BE2C (cell line): ENCODE measurements at regions not wholly inside any gene's neighbourhood (a gene's known extent, or its start where the extent isn't known, plus 50 kb on each side); places are given as distances from the start of the nearest gene placed in this dataset.

Experiments used
- DNase-seq: peaks from one replicate; pipeline ENCODE4 v3.0.0-alpha.2; 2020
- H3K27me3 ChIP-seq: fragments of 250-450 bp; sonication (Bioruptor Pico); 2 replicates; pipeline ENCODE4 v1.5.1; 2020; ENCODE audit warnings: mild to moderate bottlenecking
- H3K36me3 ChIP-seq: fragments of 250-450 bp; sonication (Bioruptor Pico); 2 replicates; pipeline ENCODE4 v1.5.1; 2020; ENCODE audit warnings: mild to moderate bottlenecking
- H3K4me1 ChIP-seq: fragments of 250-450 bp; sonication (Bioruptor Pico); 2 replicates; pipeline ENCODE4 v1.5.1; 2020
- H3K4me3 ChIP-seq: 2 replicates; pipeline ENCODE4 v1.5.1; 2011; ENCODE audit warnings: low read depth, low read length
- H3K9me3 ChIP-seq: fragments of 250-450 bp; sonication (Bioruptor Pico); 2 replicates; pipeline ENCODE4 v1.5.1; 2020
- TF ChIP-seq, protein P1 (sequence below): IDR thresholded peaks from 2 replicates; pipeline ENCODE4 v1.5.1; 2012; ENCODE audit warnings: mild to moderate bottlenecking, low read depth, low read length

DNA sequence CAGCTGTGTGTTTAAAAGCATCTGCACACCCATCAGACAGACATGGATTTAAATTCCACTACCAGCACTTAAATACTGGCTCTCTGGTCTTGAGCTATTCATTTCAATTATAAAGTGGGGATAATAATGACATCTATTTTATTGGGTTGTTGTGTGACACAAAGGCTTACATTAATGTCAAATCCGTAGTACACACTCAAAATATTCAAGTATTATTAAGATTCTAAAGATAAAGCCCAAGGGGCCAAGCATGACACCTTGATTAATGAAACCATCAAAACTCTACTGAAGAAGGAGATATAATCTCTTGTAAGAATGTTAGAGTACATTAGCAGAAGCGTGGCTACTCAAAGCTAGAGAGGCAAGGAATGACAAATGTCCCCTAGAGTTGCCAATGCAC, 743.0 kb downstream of the KCTD16 start:
- Histone ChIP-seq H3K4me1 (no peaks in the 10 kb centered on the region), H3K36me3 (no peaks in the 10 kb centered on the region), H3K4me3 (no peak overlapping the region), H3K27me3 (no peaks in the 10 kb centered on the region), H3K9me3 (no peaks in the 10 kb centered on the region)
- TF ChIP-seq, protein P1, sequence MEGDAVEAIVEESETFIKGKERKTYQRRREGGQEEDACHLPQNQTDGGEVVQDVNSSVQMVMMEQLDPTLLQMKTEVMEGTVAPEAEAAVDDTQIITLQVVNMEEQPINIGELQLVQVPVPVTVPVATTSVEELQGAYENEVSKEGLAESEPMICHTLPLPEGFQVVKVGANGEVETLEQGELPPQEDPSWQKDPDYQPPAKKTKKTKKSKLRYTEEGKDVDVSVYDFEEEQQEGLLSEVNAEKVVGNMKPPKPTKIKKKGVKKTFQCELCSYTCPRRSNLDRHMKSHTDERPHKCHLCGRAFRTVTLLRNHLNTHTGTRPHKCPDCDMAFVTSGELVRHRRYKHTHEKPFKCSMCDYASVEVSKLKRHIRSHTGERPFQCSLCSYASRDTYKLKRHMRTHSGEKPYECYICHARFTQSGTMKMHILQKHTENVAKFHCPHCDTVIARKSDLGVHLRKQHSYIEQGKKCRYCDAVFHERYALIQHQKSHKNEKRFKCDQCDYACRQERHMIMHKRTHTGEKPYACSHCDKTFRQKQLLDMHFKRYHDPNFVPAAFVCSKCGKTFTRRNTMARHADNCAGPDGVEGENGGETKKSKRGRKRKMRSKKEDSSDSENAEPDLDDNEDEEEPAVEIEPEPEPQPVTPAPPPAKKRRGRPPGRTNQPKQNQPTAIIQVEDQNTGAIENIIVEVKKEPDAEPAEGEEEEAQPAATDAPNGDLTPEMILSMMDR = no peak
- DNase-seq = no peak

DNA sequence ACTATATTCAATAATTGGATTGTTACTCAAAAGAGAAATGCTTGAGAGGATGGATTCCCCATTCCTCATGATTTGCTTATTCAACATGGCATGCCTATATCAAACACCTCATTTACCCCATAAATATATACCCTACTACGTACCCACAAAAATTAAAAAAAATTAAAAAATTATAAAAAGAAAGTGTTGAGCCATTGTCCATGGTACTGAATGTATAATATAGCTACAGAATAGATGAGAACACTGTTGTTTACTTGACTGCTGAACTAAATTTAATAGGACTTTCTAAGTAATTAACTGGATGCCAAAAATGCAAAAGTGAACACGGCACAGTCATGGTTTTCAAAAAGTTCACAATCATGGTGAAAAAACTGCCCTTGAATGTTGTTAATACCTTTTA, 725.8 kb downstream of the KCTD16 start:
- no peaks in the 10 kb centered on the region for H3K4me1 ChIP-seq
- no peaks in the 10 kb centered on the region for H3K27me3 ChIP-seq
- no peaks in the 10 kb centered on the region for H3K36me3 ChIP-seq
- H3K9me3 ChIP-seq = no peaks in the 10 kb centered on the region; the same call in none of the 2 replicates
- no peak overlapping the region for H3K4me3 ChIP-seq
- TF ChIP-seq, protein P1 = no peak
- DNase-seq = no peak

DNA sequence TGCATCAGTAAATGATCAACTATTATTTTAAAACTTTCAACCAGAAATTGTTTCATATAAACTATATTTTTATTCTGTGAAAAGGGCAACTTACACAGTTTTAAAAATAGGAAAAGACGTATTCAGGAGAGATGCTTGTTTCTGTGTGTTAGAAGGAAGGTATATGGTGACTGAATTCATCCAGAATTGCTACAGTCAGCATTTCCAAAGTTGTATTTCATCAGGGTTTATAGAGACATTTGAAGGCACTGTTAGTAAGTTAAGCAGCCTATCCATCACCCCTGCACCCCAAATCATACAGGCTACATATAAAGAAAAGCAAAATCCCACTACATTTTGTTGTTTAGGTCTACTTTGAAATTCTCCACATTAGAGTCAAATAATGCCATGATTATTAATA, 716.0 kb downstream of the KCTD16 start:
- H3K27me3 ChIP-seq = no peaks in the 10 kb centered on the region
- no peaks in the 10 kb centered on the region for H3K4me1 ChIP-seq
- H3K9me3 ChIP-seq = no peaks in the 10 kb centered on the region
- TF ChIP-seq, protein P1 = no peak
- H3K36me3 ChIP-seq = no peaks in the 10 kb centered on the region
- DNase-seq = no peak
- H3K4me3 ChIP-seq = no peak overlapping the region

DNA sequence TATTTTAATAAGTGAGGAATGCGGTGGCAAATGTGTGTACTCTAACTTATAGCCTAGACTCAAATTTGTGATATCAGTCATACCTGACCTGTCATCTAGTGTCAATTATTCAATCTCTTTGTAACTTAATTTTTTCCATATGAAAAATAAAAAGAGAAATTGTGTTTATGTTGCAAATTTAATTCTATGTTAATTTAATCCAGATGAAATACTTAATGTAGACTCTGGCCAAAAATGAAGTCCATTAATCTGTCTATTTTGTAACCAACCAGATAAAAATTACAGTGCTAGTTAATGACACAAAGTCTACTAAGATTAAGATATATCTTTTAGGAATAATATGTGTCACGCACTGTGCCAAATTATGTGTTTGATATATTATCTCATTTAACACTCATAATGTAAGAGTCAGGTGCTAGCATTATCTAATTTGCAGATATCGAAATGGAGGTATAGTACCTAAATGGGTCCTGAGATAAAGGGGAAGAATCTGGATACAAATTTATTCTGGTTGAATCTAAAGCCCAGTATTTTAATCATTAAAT, 712.1 kb downstream of the KCTD16 start:
- Histone ChIP-seq H3K36me3 (no peaks in the 10 kb centered on the region), H3K4me3 (no peak overlapping the region), H3K27me3 (no peaks in the 10 kb centered on the region), H3K9me3 (no peaks in the 10 kb centered on the region), H3K4me1 (no peaks in the 10 kb centered on the region)
- TF ChIP-seq, protein P1 = no peak
- DNase-seq = no peak

DNA sequence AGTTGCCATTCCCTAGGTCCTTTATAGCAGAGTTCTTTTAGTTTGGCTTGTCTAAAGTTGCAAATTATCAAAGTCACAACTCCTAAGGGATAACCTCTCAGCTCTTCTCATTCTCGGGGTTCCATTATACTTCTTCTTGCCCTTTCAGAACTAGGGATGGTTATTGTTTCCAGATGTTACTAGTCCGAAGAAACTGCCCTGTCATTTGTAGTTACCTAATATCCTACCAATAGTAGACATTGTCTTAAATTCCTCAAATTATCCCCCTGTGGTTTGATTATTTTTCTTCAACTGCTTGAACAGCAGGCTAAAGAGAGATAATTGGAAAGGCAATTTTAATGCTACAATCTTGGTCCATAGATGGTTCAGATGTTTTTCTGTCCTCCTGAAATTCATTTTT, 709.8 kb downstream of the KCTD16 start:
- H3K4me3 ChIP-seq = no peak overlapping the region
- DNase-seq = no peak
- TF ChIP-seq, protein P1 = no peak
- no peaks in the 10 kb centered on the region for H3K4me1 ChIP-seq
- no peaks in the 10 kb centered on the region for H3K27me3 ChIP-seq
- H3K36me3 ChIP-seq = no peaks in the 10 kb centered on the region
- no peaks in the 10 kb centered on the region for H3K9me3 ChIP-seq

DNA sequence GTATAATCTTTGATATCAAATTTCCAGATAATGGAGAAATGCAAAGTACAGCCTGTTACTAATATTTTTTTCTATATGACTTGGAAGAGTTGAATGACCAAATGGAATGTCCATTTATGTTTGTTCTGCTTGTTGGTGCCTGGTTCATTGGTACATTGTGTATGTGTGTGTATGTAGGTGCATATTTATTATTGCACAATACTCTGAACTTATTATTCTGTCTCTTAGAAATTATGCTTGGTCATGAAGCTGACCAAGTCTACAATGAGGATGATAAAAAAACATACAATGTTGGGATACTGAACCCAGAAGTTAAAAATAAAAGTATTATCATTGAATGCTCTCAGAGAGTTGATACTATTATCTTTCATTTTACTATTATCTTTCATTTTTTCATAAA, 706.3 kb downstream of the KCTD16 start:
- H3K4me3 ChIP-seq = no peak overlapping the region

More for the DNA sequence above, 706.3 kb downstream of the KCTD16 start:
- H3K9me3 ChIP-seq = no peaks in the 10 kb centered on the region
- no peak for DNase-seq
- no peaks in the 10 kb centered on the region for H3K36me3 ChIP-seq
- TF ChIP-seq, protein P1 = no peak
- no peaks in the 10 kb centered on the region for H3K27me3 ChIP-seq
- no peaks in the 10 kb centered on the region for H3K4me1 ChIP-seq
